B cell (primary cell): ENCODE measurements at regions not wholly inside any gene's neighbourhood (a gene's known extent, or its start where the extent isn't known, plus 50 kb on each side); places are given as distances from the start of the nearest gene placed in this dataset.

Experiments
- ATAC-seq: fragments of 200-7000 bp; cut with Tn5 transposase; one replicate; pipeline ENCODE4 v1.10.0; 2021; ENCODE audit warnings: low read depth, mild to moderate bottlenecking, moderate number of reproducible peaks, moderate library complexity
- CTCF ChIA-PET: fragments of 350-600 bp; sonication (Branson Sonifier 250); formaldehyde crosslinking; loops from one replicate; lab custom pipeline; 2021; ENCODE audit warnings: antibody characterized with exemption, inconsistent platforms; lab: Charles Lee
- POLR2A ChIA-PET: fragments of 350-600 bp; sonication (Branson Sonifier 250); formaldehyde crosslinking; loops from one replicate; lab custom pipeline; 2021; ENCODE audit warnings: antibody characterized with exemption; lab: Charles Lee
- DNase-seq: peaks from one replicate; pipeline ENCODE4 v3.0.0; 2013
- H2AFZ ChIP-seq: 2 replicates; pipeline ENCODE4 v1.6.1; 2012; ENCODE audit warnings: mild to moderate bottlenecking, low read depth, low read length; ENCODE audit not compliant: insufficient read depth, poor library complexity, severe bottlenecking
- H3K27ac ChIP-seq, 2 donors: 1 replicate in 1 of 2; 2 replicates in 1 of 2; pipeline ENCODE4 v1.5.1; 2012 to 2013; ENCODE audit warnings: low read length in 2 of 2, mild to moderate bottlenecking in 2 of 2, moderate library complexity in 1 of 2
- H3K27me3 ChIP-seq, 4 experiments: fragments of 200-600 bp in 1 of 4; sonication (generic) in 1 of 4; replicated peaks in 1 of 4; 1 replicate in 2 of 4; 2 replicates in 2 of 4; pipeline versions ENCODE4 v1.6.1 to v1.7.0; 2013 to 2016; ENCODE audit warnings: low read length in 3 of 4, mild to moderate bottlenecking in 2 of 4, mixed read lengths in 1 of 4, moderate library complexity in 1 of 4; ENCODE audit not compliant: insufficient read depth in 4 of 4, control insufficient read depth in 3 of 4; ENCODE audit errors: control extremely low read depth in 1 of 4
- H3K36me3 ChIP-seq, 2 experiments: replicated peaks in 1 of 2; 1 replicate in 1 of 2; 2 replicates in 1 of 2; pipeline versions ENCODE4 v1.6.1 to v1.7.1; 2013; ENCODE audit warnings: low read length in 1 of 2; ENCODE audit not compliant: insufficient read depth in 2 of 2, control insufficient read depth in 1 of 2; ENCODE audit errors: control extremely low read depth in 1 of 2, extremely low read depth in 1 of 2
- H3K4me1 ChIP-seq, 2 donors: fragments of 200-600 bp in 1 of 2; sonication (generic) in 1 of 2; 1 replicate in 1 of 2; 2 replicates in 1 of 2; pipeline versions ENCODE4 v1.5.1 to v1.6.1; 2013 to 2017; ENCODE audit warnings: low read length in 2 of 2; ENCODE audit not compliant: control insufficient read depth in 2 of 2, insufficient read depth in 2 of 2
- H3K4me2 ChIP-seq: replicated peaks from 2 replicates; pipeline ENCODE3; 2012; ENCODE audit warnings: mild to moderate bottlenecking, low read depth, low read length; ENCODE audit not compliant: poor library complexity, severe bottlenecking
- H3K4me3 ChIP-seq, 5 experiments: fragments of 200-600 bp in 1 of 5; sonication (generic) in 1 of 5; 1 replicate in 3 of 5; 2 replicates in 2 of 5; pipeline versions ENCODE4 v1.5.1 to v1.7.0; 2011 to 2016; ENCODE audit warnings: low read length in 4 of 5, mild to moderate bottlenecking in 4 of 5, low read depth in 2 of 5, control low read depth in 1 of 5, moderate library complexity in 1 of 5; ENCODE audit not compliant: insufficient read depth in 1 of 5; ENCODE audit errors: control extremely low read depth in 1 of 5, extremely low read depth in 1 of 5
- H3K79me2 ChIP-seq: fragments of 200-600 bp; sonication (generic); one replicate; pipeline ENCODE4 v1.6.0; 2016; ENCODE audit warnings: low read length; ENCODE audit not compliant: control insufficient read depth, insufficient read depth
- H3K9ac ChIP-seq: fragments of 200-600 bp; sonication (generic); 2 replicates; pipeline ENCODE4 v1.6.1; 2017; ENCODE audit warnings: mild to moderate bottlenecking, low read length, moderate library complexity
- H3K9me3 ChIP-seq, 3 donors: one replicate each; pipeline versions ENCODE4 v1.6.1 to v1.7.1; 2013; ENCODE audit warnings: low read length in 2 of 3; ENCODE audit not compliant: control insufficient read depth in 2 of 3, insufficient read depth in 1 of 3; ENCODE audit errors: control extremely low read depth in 1 of 3
- H4K20me1 ChIP-seq: 2 replicates; pipeline ENCODE4 v1.6.0; 2012; ENCODE audit warnings: mild to moderate bottlenecking, low read length; ENCODE audit not compliant: insufficient read depth, control insufficient read depth, poor library complexity, severe bottlenecking
- H3K27ac Mint-ChIP-seq: one replicate; pipeline ENCODE4 v1.8.0; 2021; ENCODE audit warnings: mixed read lengths
- H3K27me3 Mint-ChIP-seq: one replicate; pipeline ENCODE4 v1.8.0; 2021; ENCODE audit warnings: mixed read lengths
- H3K4me1 Mint-ChIP-seq: one replicate; pipeline ENCODE4 v1.8.0; 2021; ENCODE audit warnings: mixed read lengths
- H3K4me3 Mint-ChIP-seq: one replicate; pipeline ENCODE4 v1.8.0; 2021; ENCODE audit warnings: mixed read lengths
- H3K9me3 Mint-ChIP-seq: one replicate; pipeline ENCODE4 v1.8.0; 2022; ENCODE audit warnings: mixed read lengths; ENCODE audit not compliant: insufficient read depth
- CTCF ChIP-seq: fragments of 200-600 bp; IDR thresholded peaks from one replicate; pipeline ENCODE4 v1.8.0; 2022; ENCODE audit warnings: antibody characterized with exemption, mild to moderate bottlenecking
- EZH2 ChIP-seq: IDR thresholded peaks from 2 replicates; pipeline ENCODE4 v1.6.1; 2012; ENCODE audit warnings: borderline replicate concordance, low read depth, mild to moderate bottlenecking, moderate library complexity, low read length; ENCODE audit not compliant: insufficient read depth, poor library complexity, severe bottlenecking
- WGBS: methylation state at CpG from one replicate; pipeline ENCODE4 v1.1.5; 2013; ENCODE audit warnings: missing lambda C conversion rate; ENCODE audit not compliant: insufficient coverage; 5-methylcytosine and 5-hydroxymethylcytosine counted together
- intact Hi-C: fragments of 100-400 bp; cut with micrococcal nuclease; formaldehyde crosslinking; loops from one replicate; pipeline ENCODE4 v1.10.0; 2022

- ChIA-PET CTCF (no interaction called here), POLR2A (no interaction called here)
- Histone ChIP-seq H3K9ac (no peak overlapping the region), H3K79me2 (no peaks in the 10 kb centered on the region), H3K36me3 (no peaks in the 10 kb centered on the region), H3K4me1 (no peaks in the 10 kb centered on the region), H3K27me3 (peaks cover 0 to 10% (median 0%) of the 10 kb centered on the region in 4 experiments), H4K20me1 (no peaks in the 10 kb centered on the region), H2AFZ (no peak overlapping the region), H3K4me2 (no peak overlapping the region), H3K4me3 (no peak overlapping the region), H3K27ac (no peak overlapping the region), H3K9me3 (no peaks in the 10 kb centered on the region)
- peaks cover 14% of the 10 kb centered on the region for H3K27me3 Mint-ChIP-seq
- no peak overlapping the region for H3K4me3 Mint-ChIP-seq
- no peaks in the 10 kb centered on the region for H3K4me1 Mint-ChIP-seq
- no peak for DNase-seq
- H3K27ac Mint-ChIP-seq: no peak overlapping the region
- H3K9me3 Mint-ChIP-seq: no peaks in the 10 kb centered on the region
- ATAC-seq: no peak
- TF ChIP-seq EZH2 (no peak), CTCF (no peak)
- intact Hi-C loops: no loop called here
- WGBS: 87% methylated on average over 5 of the region's 5 CpGs
These were observed 590.3 kb downstream of the PTPRU start for GRCh38 chr1:29826646-29827045.

- no peak overlapping the region for H3K4me3 ChIP-seq
- no peaks in the 10 kb centered on the region for H3K79me2 ChIP-seq
- no peaks in the 10 kb centered on the region for H3K4me1 Mint-ChIP-seq
- H3K27me3 Mint-ChIP-seq: peaks cover 20% of the 10 kb centered on the region
- no peaks in the 10 kb centered on the region for H3K9me3 ChIP-seq
- POLR2A ChIA-PET: no interaction called here
- peaks cover 0 to 10% (median under 1%) of the 10 kb centered on the region in 4 experiments for H3K27me3 ChIP-seq
- H3K27ac ChIP-seq: no peak overlapping the region
- no peaks in the 10 kb centered on the region for H3K4me1 ChIP-seq
- WGBS: 91% methylated on average over 10 of the region's 10 CpGs
- no peaks in the 10 kb centered on the region for H3K36me3 ChIP-seq
- no peak overlapping the region for H3K4me2 ChIP-seq
- TF ChIP-seq EZH2: no peak
- no peak for TF ChIP-seq CTCF
- H2AFZ ChIP-seq: no peak overlapping the region
- H3K9ac ChIP-seq: no peak overlapping the region
- no peak overlapping the region for H3K4me3 Mint-ChIP-seq
- no peaks in the 10 kb centered on the region for H4K20me1 ChIP-seq
- no peaks in the 10 kb centered on the region for H3K9me3 Mint-ChIP-seq
- intact Hi-C loops: no loop called here
- no peak for ATAC-seq
- H3K27ac Mint-ChIP-seq: no peak overlapping the region
- DNase-seq: no peak
- CTCF ChIA-PET: no interaction called here
These were observed 589.7 kb downstream of the PTPRU start for GRCh38 chr1:29825941-29826415.
